ENCODE measurements at regions not wholly inside any gene's neighbourhood (a gene's known extent, or its start where the extent isn't known, plus 50 kb on each side); places are given as distances from the start of the nearest gene placed in this dataset.

GRCh38 chr14:71604231-71604630 lies 328.0 kb upstream of the RGS6 start:
- Histone ChIP-seq H3K4me1 (ENCODE audit: control insufficient read depth, insufficient read depth, low read length) (no peaks in the 10 kb centered on the region), H3K36me3 (ENCODE audit: control insufficient read depth, insufficient read depth, low read length) (no peaks in the 10 kb centered on the region)

DNA sequence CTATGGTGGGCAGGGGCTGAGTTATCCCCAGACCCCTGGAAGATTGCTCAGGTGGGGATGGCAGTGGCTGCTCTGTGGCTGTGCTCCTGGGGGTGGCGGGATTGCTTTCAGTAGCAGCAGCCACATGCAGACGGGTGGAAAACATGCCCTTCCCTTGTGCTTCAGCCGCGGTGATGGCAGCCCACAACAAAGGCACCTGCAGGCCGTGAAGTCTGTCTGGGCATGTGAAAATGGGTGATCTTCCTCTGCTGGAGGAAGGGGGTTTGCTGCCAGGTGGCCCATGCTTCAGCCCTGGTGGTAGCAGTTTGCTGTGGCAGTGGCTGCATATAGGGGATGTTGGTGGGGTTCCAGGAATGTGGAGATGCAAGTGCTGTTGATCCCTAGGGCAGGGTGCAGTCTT lies 326.2 kb upstream of the RGS6 start:
- H3K36me3 ChIP-seq (ENCODE audit: control insufficient read depth, insufficient read depth, low read length), result no peaks in the 10 kb centered on the region
- H3K4me3 ChIP-seq (ENCODE audit: low read length), result no peak overlapping the region
- no peaks in the 10 kb centered on the region for H3K27me3 ChIP-seq (ENCODE audit: control insufficient read depth, insufficient read depth, low read length)
- H3K9ac ChIP-seq (ENCODE audit: low read length), result no peak overlapping the region
- no peak overlapping the region for H3K27ac ChIP-seq (ENCODE audit: low read depth, low read length)
- no peaks in the 10 kb centered on the region for H3K4me1 ChIP-seq (ENCODE audit: control insufficient read depth, insufficient read depth, low read length)

More at GRCh38 chr14:71604231-71604630, 328.0 kb upstream of the RGS6 start:
- no peak overlapping the region for H3K27ac ChIP-seq (ENCODE audit: low read depth, low read length)
- no peaks in the 10 kb centered on the region for H3K27me3 ChIP-seq (ENCODE audit: control insufficient read depth, insufficient read depth, low read length)
- H3K4me3 ChIP-seq (ENCODE audit: low read length), result no peak overlapping the region
- H3K9ac ChIP-seq (ENCODE audit: low read length), result no peak overlapping the region

GRCh38 chr14:71606575-71606974 lies 325.7 kb upstream of the RGS6 start:
- Histone ChIP-seq H3K9ac (ENCODE audit: low read length) (no peak overlapping the region), H3K4me1 (ENCODE audit: control insufficient read depth, insufficient read depth, low read length) (no peaks in the 10 kb centered on the region), H3K27ac (ENCODE audit: low read depth, low read length) (no peak overlapping the region), H3K27me3 (ENCODE audit: control insufficient read depth, insufficient read depth, low read length) (no peaks in the 10 kb centered on the region), H3K36me3 (ENCODE audit: control insufficient read depth, insufficient read depth, low read length) (no peaks in the 10 kb centered on the region), H3K4me3 (ENCODE audit: low read length) (no peak overlapping the region)

DNA sequence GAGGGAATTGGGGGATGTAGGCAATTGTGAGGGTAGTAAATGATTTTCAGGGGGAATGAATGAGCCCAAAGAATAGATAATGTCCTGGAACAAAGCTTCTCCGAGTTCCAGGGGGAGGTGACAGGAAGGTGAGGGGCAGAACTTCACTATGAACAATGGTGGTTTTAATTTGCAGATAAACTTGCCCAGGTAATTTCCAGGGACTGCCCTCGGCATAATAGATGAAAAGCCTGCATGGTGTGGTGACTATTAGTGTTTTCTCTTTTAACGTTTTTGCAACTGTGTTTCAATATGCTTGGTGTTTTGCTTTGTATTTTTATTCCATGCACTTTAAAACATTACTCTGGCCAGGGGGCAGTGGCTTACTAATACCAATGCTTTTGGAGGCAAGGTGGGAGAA lies 325.2 kb upstream of the RGS6 start:
- Histone ChIP-seq H3K9ac (ENCODE audit: low read length) (no peak overlapping the region), H3K4me3 (ENCODE audit: low read length) (no peak overlapping the region), H3K27me3 (ENCODE audit: control insufficient read depth, insufficient read depth, low read length) (no peaks in the 10 kb centered on the region), H3K36me3 (ENCODE audit: control insufficient read depth, insufficient read depth, low read length) (no peaks in the 10 kb centered on the region), H3K27ac (ENCODE audit: low read depth, low read length) (no peak overlapping the region), H3K4me1 (ENCODE audit: control insufficient read depth, insufficient read depth, low read length) (no peaks in the 10 kb centered on the region)

- no peaks in the 10 kb centered on the region for H3K27me3 ChIP-seq (ENCODE audit: control insufficient read depth, insufficient read depth, low read length)
- no peak overlapping the region for H3K4me3 ChIP-seq (ENCODE audit: low read length)
- H3K36me3 ChIP-seq (ENCODE audit: control insufficient read depth, insufficient read depth, low read length), result no peaks in the 10 kb centered on the region
- H3K4me1 ChIP-seq (ENCODE audit: control insufficient read depth, insufficient read depth, low read length), result no peaks in the 10 kb centered on the region
- no peak overlapping the region for H3K27ac ChIP-seq (ENCODE audit: low read depth, low read length)
- no peak overlapping the region for H3K9ac ChIP-seq (ENCODE audit: low read length)
Measured at GRCh38 chr14:71610149-71610548, 322.1 kb upstream of the RGS6 start.

DNA sequence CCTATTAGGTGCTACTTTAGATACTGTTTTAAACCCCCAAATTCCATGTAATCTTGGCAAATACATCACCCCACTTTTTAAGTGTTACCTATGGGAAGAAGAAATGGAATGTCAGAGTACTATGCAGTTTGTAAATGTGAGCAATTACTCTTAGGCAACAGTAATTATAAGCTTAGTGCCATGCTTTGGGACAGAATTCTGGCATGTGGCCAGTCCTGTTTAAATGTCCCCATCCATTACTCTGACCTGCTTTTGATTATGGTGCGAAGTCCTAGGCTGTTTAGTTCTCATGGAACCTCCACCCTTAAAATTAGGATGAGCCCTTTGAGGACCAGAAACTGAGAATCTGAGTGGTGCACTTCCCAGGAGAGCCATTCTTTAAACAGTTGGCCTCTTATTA lies 321.4 kb upstream of the RGS6 start:
- Histone ChIP-seq H3K9ac (ENCODE audit: low read length) (no peak overlapping the region), H3K4me1 (ENCODE audit: control insufficient read depth, insufficient read depth, low read length) (no peaks in the 10 kb centered on the region), H3K4me3 (ENCODE audit: low read length) (no peak overlapping the region), H3K27ac (ENCODE audit: low read depth, low read length) (no peak overlapping the region), H3K36me3 (ENCODE audit: control insufficient read depth, insufficient read depth, low read length) (no peaks in the 10 kb centered on the region), H3K27me3 (ENCODE audit: control insufficient read depth, insufficient read depth, low read length) (no peaks in the 10 kb centered on the region)

DNA sequence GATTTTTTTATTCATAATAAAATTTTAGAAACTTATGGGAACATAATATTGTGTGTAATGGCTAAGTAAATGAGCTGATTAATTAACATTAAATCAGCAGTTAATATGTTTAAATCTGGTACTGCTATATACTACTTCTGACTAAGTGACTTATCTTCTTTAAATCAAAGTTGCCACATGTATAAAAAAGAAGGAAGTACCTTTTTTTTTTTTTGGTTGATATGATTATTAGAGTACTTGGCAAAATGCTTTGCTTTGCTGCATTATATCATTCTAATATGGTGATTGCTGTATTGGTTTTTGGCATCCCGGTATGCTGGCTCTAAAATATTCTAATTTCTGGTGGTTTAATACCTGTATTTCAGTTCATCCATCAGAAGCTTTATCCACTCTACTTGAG lies 319.1 kb upstream of the RGS6 start:
- Histone ChIP-seq H3K36me3 (ENCODE audit: control insufficient read depth, insufficient read depth, low read length) (no peaks in the 10 kb centered on the region), H3K27ac (ENCODE audit: low read depth, low read length) (no peak overlapping the region), H3K4me1 (ENCODE audit: control insufficient read depth, insufficient read depth, low read length) (no peaks in the 10 kb centered on the region), H3K27me3 (ENCODE audit: control insufficient read depth, insufficient read depth, low read length) (no peaks in the 10 kb centered on the region), H3K4me3 (ENCODE audit: low read length) (no peak overlapping the region), H3K9ac (ENCODE audit: low read length) (no peak overlapping the region)

- Histone ChIP-seq H3K4me3 (ENCODE audit: low read length) (no peak overlapping the region), H3K36me3 (ENCODE audit: control insufficient read depth, insufficient read depth, low read length) (no peaks in the 10 kb centered on the region), H3K27ac (ENCODE audit: low read depth, low read length) (no peak overlapping the region), H3K4me1 (ENCODE audit: control insufficient read depth, insufficient read depth, low read length) (no peaks in the 10 kb centered on the region), H3K27me3 (ENCODE audit: control insufficient read depth, insufficient read depth, low read length) (no peaks in the 10 kb centered on the region), H3K9ac (ENCODE audit: low read length) (no peak overlapping the region)
Measured at GRCh38 chr14:71616013-71616412, 316.2 kb upstream of the RGS6 start.

DNA sequence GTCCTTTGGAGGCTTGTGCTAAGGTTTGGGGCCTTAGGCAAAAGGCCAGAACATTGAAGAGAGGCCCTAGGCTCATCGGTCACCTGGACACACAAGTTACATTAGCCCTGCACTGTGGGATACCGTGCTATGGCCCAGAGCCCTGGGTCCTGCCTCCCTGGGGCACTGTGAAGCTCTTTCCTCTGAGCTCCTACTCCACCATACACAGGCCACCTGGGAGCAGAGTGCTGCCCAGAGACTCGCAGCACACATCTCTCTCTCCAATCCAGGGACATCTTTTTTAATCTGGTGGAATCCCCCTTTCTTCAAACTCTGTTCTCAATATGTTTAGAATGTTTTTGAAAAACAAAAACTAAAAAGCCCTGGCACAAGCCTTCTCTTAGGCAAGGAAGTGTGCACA lies 314.2 kb upstream of the RGS6 start:
- H3K4me3 ChIP-seq (ENCODE audit: low read length), result no peak overlapping the region
- no peaks in the 10 kb centered on the region for H3K36me3 ChIP-seq (ENCODE audit: control insufficient read depth, insufficient read depth, low read length)
- no peak overlapping the region for H3K27ac ChIP-seq (ENCODE audit: low read depth, low read length)
- no peak overlapping the region for H3K9ac ChIP-seq (ENCODE audit: low read length)
- no peaks in the 10 kb centered on the region for H3K27me3 ChIP-seq (ENCODE audit: control insufficient read depth, insufficient read depth, low read length)
- H3K4me1 ChIP-seq (ENCODE audit: control insufficient read depth, insufficient read depth, low read length), result no peaks in the 10 kb centered on the region

DNA sequence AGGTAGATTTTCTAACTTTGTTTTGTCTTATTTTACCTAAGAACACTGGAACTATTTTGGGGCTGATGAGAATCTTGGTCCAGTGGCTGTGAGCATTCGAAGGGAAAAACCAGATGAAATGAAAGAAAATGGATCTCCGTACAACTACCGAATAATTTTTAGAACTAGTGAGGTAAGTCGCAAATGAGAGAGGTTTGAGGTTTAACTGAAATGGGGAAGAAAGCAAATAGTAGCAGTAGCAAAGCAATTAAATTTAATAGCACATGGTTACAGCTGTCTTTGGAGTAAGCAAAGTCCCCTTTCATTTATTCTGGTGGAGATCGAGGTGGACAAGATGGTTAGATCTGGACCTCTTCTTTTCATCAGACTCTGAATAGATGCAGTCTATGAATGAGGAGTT lies 313.5 kb upstream of the RGS6 start:
- no peak overlapping the region for H3K27ac ChIP-seq (ENCODE audit: low read depth, low read length)
- no peaks in the 10 kb centered on the region for H3K4me1 ChIP-seq (ENCODE audit: control insufficient read depth, insufficient read depth, low read length)
- H3K27me3 ChIP-seq (ENCODE audit: control insufficient read depth, insufficient read depth, low read length), result no peaks in the 10 kb centered on the region
- H3K4me3 ChIP-seq (ENCODE audit: low read length), result no peak overlapping the region
- H3K36me3 ChIP-seq (ENCODE audit: control insufficient read depth, insufficient read depth, low read length), result no peaks in the 10 kb centered on the region
- no peak overlapping the region for H3K9ac ChIP-seq (ENCODE audit: low read length)

DNA sequence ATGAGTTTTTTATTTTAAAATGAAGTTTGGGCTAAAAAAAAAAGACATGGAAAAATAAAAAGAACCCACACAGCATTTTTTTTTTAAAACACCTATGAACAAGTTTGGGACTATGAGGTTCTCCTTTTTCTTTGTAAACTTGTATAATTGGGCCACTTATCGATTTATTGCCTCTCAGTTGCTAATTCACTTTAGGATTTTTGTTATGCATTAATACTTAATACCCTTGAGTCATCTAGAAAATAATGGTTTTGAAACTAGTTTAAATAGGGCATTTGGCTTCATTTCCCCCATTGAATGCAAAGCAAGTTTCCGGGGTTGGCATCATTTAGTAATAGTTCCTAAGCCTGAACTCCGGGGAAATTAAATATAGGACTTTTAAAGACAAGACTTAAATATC lies 312.8 kb upstream of the RGS6 start:
- H3K27ac ChIP-seq (ENCODE audit: low read depth, low read length), result no peak overlapping the region
- H3K4me1 ChIP-seq (ENCODE audit: control insufficient read depth, insufficient read depth, low read length), result no peaks in the 10 kb centered on the region
- H3K4me3 ChIP-seq (ENCODE audit: low read length), result no peak overlapping the region
- peaks cover 2% of the 10 kb centered on the region for H3K36me3 ChIP-seq (ENCODE audit: control insufficient read depth, insufficient read depth, low read length)
- H3K27me3 ChIP-seq (ENCODE audit: control insufficient read depth, insufficient read depth, low read length), result no peaks in the 10 kb centered on the region
- no peak overlapping the region for H3K9ac ChIP-seq (ENCODE audit: low read length)

DNA sequence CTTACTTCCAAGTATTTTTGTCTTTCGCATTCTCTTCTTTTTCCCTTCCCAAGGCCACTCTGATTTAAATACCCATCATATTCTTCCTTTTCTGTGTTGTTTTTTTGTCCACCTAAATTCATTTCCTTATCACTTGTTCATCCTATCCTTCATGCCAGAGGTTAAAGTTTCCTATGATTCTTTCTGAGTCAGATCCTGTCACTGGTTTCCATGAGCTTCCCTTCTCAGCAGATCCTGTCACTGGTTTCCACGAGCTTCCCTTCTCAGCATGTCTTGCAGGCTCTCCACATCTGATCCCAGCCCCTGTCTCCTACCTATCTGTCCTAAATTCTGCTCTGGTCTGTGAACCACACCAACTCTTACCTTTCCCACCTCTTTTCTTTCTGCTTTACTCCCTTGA lies 311.8 kb upstream of the RGS6 start:
- Histone ChIP-seq H3K4me3 (ENCODE audit: low read length) (no peak overlapping the region), H3K4me1 (ENCODE audit: control insufficient read depth, insufficient read depth, low read length) (no peaks in the 10 kb centered on the region)

DNA sequence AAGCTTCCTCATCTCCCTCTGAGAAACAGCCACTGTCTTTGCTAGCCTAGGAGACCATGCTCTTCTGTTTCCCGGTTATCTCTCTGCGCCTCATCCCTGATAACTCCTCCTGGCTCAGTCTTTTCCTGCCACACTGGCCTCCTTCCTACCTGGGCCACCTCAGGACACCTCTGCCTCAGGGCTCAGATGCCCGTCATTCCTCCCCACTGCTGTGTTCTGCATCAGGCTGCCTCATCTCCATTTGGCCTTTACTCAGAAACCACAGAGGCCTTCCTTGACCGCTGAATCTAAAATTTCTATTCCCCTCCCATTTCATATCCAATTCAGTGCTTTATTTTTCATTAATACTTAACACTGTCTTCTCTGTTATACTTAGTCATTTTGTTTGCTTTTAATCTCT lies 311.0 kb upstream of the RGS6 start:
- no peaks in the 10 kb centered on the region for H3K4me1 ChIP-seq (ENCODE audit: control insufficient read depth, insufficient read depth, low read length)
- no peak overlapping the region for H3K9ac ChIP-seq (ENCODE audit: low read length)
- no peak overlapping the region for H3K27ac ChIP-seq (ENCODE audit: low read depth, low read length)
- no peak overlapping the region for H3K4me3 ChIP-seq (ENCODE audit: low read length)
- H3K36me3 ChIP-seq (ENCODE audit: control insufficient read depth, insufficient read depth, low read length), result peaks cover 2% of the 10 kb centered on the region
- no peaks in the 10 kb centered on the region for H3K27me3 ChIP-seq (ENCODE audit: control insufficient read depth, insufficient read depth, low read length)

More for the DNA sequence above, 311.8 kb upstream of the RGS6 start:
- H3K27me3 ChIP-seq (ENCODE audit: control insufficient read depth, insufficient read depth, low read length), result no peaks in the 10 kb centered on the region
- no peak overlapping the region for H3K27ac ChIP-seq (ENCODE audit: low read depth, low read length)
- peaks cover 2% of the 10 kb centered on the region for H3K36me3 ChIP-seq (ENCODE audit: control insufficient read depth, insufficient read depth, low read length)
- H3K9ac ChIP-seq (ENCODE audit: low read length), result no peak overlapping the region

Data from rectal smooth muscle tissue (tissue), 1 donor.